ENCODE measurements at regions not wholly inside any gene's neighbourhood (a gene's known extent, or its start where the extent isn't known, plus 50 kb on each side); places are given as distances from the start of the nearest gene placed in this dataset.

GRCh38 chr2:173419506-173419905, 64.8 kb downstream of the CDCA7 start:
- CTCF ChIA-PET, result interaction anchor here (0.8 kb wide), 1 partner anchor 9 kb away, joined by 3 read pairs; no protein-coding TSS in a partner anchor
- DNase-seq (no peak), ATAC-seq (no peak)
- Histone ChIP-seq H3K4me1 (ENCODE audit: control insufficient read depth in 2 of 2, insufficient read depth in 2 of 2, low read length in 2 of 2) (no peaks in the 10 kb centered on the region), H3K36me3 (ENCODE audit: control insufficient read depth in 2 of 3, insufficient read depth in 3 of 3, low read length in 3 of 3) (no peaks in the 10 kb centered on the region), H3K4me3 (ENCODE audit: low read length) (no peak overlapping the region), H3K9me3 (ENCODE audit: control insufficient read depth in 2 of 3, low read length in 3 of 3) (no peaks in the 10 kb centered on the region), H3K27ac (ENCODE audit: low read depth, low read length) (no peak overlapping the region), H3K27me3 (ENCODE audit: control insufficient read depth in 2 of 2, insufficient read depth in 2 of 2, low read length in 2 of 2) (no peaks in the 10 kb centered on the region)
- POLR2A ChIA-PET, result no interaction called here
- Mint-ChIP-seq H3K4me1 (peaks cover 0 to 2% (median 0%) of the 10 kb centered on the region in 7 donors), H3K36me3 (no peaks in the 10 kb centered on the region), H3K4me3 (no peak overlapping the region), H3K9me3 (peaks cover 0 to 1% (median 0%) of the 10 kb centered on the region in 11 donors), H3K27me3 (peaks cover 20 to 38% (median 26%) of the 10 kb centered on the region in 5 donors), H3K27ac (no peak overlapping the region)
- intact Hi-C loops (cut with micrococcal nuclease), result no loop called here

DNA sequence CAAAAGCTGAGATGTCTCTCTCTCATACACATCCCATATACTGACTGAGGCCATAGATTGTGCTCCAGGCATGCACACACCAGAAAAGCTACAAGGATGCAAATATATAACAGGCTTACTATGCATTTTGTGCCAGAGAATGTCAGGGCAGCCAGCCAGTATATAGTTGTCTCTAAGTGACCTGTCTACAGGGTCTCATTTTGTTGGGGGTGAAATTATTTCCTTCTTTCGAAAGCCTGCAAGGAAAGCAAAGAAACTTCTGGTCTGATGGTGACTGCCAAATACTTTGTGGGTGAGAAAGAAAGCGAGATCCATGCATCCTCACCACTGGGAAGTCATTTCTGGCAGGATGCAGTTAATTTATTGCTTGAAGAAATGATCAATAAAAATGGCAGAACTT, 70.2 kb downstream of the CDCA7 start:
- CTCF ChIA-PET, result no interaction called here
- intact Hi-C loops (cut with micrococcal nuclease), result no loop called here
- POLR2A ChIA-PET, result no interaction called here
- H3K36me3 ChIP-seq (ENCODE audit: control insufficient read depth in 2 of 3, insufficient read depth in 3 of 3, low read length in 3 of 3), result no peaks in the 10 kb centered on the region
- H3K4me3 Mint-ChIP-seq, result no peak overlapping the region
- no peak overlapping the region for H3K27ac ChIP-seq (ENCODE audit: low read depth, low read length)
- no peak for ATAC-seq
- H3K27ac Mint-ChIP-seq, result no peak overlapping the region
- H3K27me3 ChIP-seq (ENCODE audit: control insufficient read depth in 2 of 2, insufficient read depth in 2 of 2, low read length in 2 of 2), result no peaks in the 10 kb centered on the region
- H3K9me3 Mint-ChIP-seq, result no peaks in the 10 kb centered on the region
- H3K36me3 Mint-ChIP-seq, result no peaks in the 10 kb centered on the region
- no peak for DNase-seq
- peaks cover 9 to 38% (median 22%) of the 10 kb centered on the region in 5 donors for H3K27me3 Mint-ChIP-seq
- no peaks in the 10 kb centered on the region for H3K9me3 ChIP-seq (ENCODE audit: control insufficient read depth in 2 of 3, low read length in 3 of 3)
- no peak overlapping the region for H3K4me3 ChIP-seq (ENCODE audit: low read length)
- H3K4me1 Mint-ChIP-seq, result peaks cover 0 to 2% (median 0%) of the 10 kb centered on the region in 7 donors
- H3K4me1 ChIP-seq (ENCODE audit: control insufficient read depth in 2 of 2, insufficient read depth in 2 of 2, low read length in 2 of 2), result no peaks in the 10 kb centered on the region

- CTCF ChIA-PET, result interaction anchor here (0.7 to 0.8 kb wide), 2 partner anchors 8 to 877 kb away, joined by 3 read pairs; no protein-coding TSS in a partner anchor
- no peaks in the 10 kb centered on the region for H3K27me3 ChIP-seq (ENCODE audit: control insufficient read depth in 2 of 2, insufficient read depth in 2 of 2, low read length in 2 of 2)
- H3K9me3 ChIP-seq (ENCODE audit: control insufficient read depth in 2 of 3, low read length in 3 of 3), result no peaks in the 10 kb centered on the region
- H3K36me3 Mint-ChIP-seq, result no peaks in the 10 kb centered on the region
- intact Hi-C loops (cut with micrococcal nuclease), result no loop called here
- no peaks in the 10 kb centered on the region for H3K36me3 ChIP-seq (ENCODE audit: control insufficient read depth in 2 of 3, insufficient read depth in 3 of 3, low read length in 3 of 3)
- no peaks in the 10 kb centered on the region for H3K4me1 ChIP-seq (ENCODE audit: control insufficient read depth in 2 of 2, insufficient read depth in 2 of 2, low read length in 2 of 2)
- H3K4me1 Mint-ChIP-seq, result peaks cover 0 to 4% (median 0%) of the 10 kb centered on the region in 7 donors
- H3K9me3 Mint-ChIP-seq, result no peaks in the 10 kb centered on the region
- DNase-seq (no peak), ATAC-seq (no peak)
- peak overlapping the region in 1 of 9 donors; percentile 23 for H3K27ac Mint-ChIP-seq
- no peak overlapping the region for H3K4me3 Mint-ChIP-seq
- no peak overlapping the region for H3K27ac ChIP-seq (ENCODE audit: low read depth, low read length)
- H3K27me3 Mint-ChIP-seq, result peaks cover 5 to 34% (median 11%) of the 10 kb centered on the region in 5 donors
- POLR2A ChIA-PET, result no interaction called here
- no peak overlapping the region for H3K4me3 ChIP-seq (ENCODE audit: low read length)
These were observed 73.4 kb downstream of the CDCA7 start for GRCh38 chr2:173427887-173428668.

DNA sequence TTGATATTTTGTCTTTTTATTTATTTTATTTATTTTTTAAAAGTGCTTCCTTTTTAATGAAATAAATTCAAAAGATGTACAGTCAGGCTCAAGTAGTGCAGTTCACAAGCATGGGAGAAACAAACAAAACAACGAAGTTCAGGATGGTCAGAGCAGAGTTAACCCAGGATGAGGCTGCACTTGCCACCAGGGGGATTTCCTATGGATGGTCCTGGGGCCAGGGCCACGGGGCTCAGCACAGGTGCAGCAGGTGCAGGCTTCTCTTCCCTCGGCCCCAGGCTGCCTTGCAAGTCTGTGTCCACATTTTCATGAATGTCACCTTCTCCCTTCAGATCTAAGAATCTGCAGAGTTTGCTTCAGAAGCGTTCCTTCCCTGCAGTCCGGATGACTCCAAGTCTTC, 76.5 kb downstream of the CDCA7 start:
- no peaks in the 10 kb centered on the region for H3K9me3 ChIP-seq (ENCODE audit: control insufficient read depth in 2 of 3, low read length in 3 of 3)
- H3K4me3 ChIP-seq (ENCODE audit: low read length), result no peak overlapping the region
- no peak overlapping the region for H3K4me3 Mint-ChIP-seq
- H3K27ac Mint-ChIP-seq, result no peak overlapping the region
- no peaks in the 10 kb centered on the region for H3K27me3 ChIP-seq (ENCODE audit: control insufficient read depth in 2 of 2, insufficient read depth in 2 of 2, low read length in 2 of 2)
- DNase-seq (no peak), ATAC-seq (no peak)
- no peaks in the 10 kb centered on the region for H3K36me3 ChIP-seq (ENCODE audit: control insufficient read depth in 2 of 3, insufficient read depth in 3 of 3, low read length in 3 of 3)
- POLR2A ChIA-PET, result no interaction called here
- H3K36me3 Mint-ChIP-seq, result no peaks in the 10 kb centered on the region
- no peak overlapping the region for H3K27ac ChIP-seq (ENCODE audit: low read depth, low read length)
- peaks cover 1 to 12% (median 8%) of the 10 kb centered on the region in 7 donors for H3K4me1 Mint-ChIP-seq
- H3K27me3 Mint-ChIP-seq, result peaks cover 5 to 42% (median 14%) of the 10 kb centered on the region in 5 donors
- intact Hi-C loops (cut with micrococcal nuclease), result no loop called here
- H3K4me1 ChIP-seq (ENCODE audit: control insufficient read depth in 2 of 2, insufficient read depth in 2 of 2, low read length in 2 of 2), result no peaks in the 10 kb centered on the region
- peaks cover 0 to 1% (median 0%) of the 10 kb centered on the region in 11 donors for H3K9me3 Mint-ChIP-seq
- CTCF ChIA-PET, result no interaction called here

DNA sequence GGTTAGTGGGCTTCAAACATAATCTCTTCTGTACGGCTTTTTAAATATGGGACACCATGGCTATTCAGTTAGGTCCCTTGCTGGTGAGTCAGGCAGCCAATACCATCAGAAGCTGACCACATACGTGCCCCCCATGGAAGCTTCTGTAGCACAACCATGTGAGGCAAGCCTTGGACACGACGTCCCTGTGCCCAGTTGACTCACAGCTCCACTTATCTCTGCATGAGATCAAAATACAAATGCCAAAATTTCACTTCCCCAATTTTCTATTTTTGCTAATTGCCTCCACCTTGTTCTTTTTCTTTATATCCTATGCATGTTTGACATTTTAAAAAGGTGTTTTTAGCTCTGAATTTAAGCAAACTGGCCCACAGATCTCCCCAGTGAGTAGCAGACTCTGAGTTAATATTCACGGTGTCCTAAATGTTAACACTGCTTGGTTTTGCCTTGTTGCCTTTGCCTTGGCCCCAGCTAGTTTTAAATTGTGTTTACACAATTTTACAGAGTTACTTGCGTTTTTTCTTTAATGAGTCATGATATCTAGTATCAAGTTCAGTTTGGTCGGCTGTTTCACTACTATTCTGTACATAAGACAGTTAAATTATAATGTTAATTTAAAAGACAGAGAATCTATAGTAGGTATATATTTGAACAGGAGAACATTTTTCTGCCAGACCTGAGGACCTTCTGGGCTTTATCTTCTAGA, 77.5 kb downstream of the CDCA7 start:
- CTCF ChIA-PET, result no interaction called here

GRCh38 chr2:173434762-173435569, 80.3 kb downstream of the CDCA7 start:
- H3K36me3 Mint-ChIP-seq, result no peaks in the 10 kb centered on the region
- DNase-seq, result no peak
- H3K27ac Mint-ChIP-seq, result no peak overlapping the region

More for the DNA sequence above, 77.5 kb downstream of the CDCA7 start:
- Mint-ChIP-seq H3K27me3 (peaks cover 5 to 35% (median 9%) of the 10 kb centered on the region in 5 donors), H3K4me3 (no peak overlapping the region), H3K36me3 (no peaks in the 10 kb centered on the region), H3K9me3 (peaks cover 0 to 1% (median 0%) of the 10 kb centered on the region in 11 donors), H3K27ac (no peak overlapping the region), H3K4me1 (peaks cover 1 to 18% (median 9%) of the 10 kb centered on the region in 7 donors)
- Histone ChIP-seq H3K4me1 (ENCODE audit: control insufficient read depth in 2 of 2, insufficient read depth in 2 of 2, low read length in 2 of 2) (no peaks in the 10 kb centered on the region), H3K36me3 (ENCODE audit: control insufficient read depth in 2 of 3, insufficient read depth in 3 of 3, low read length in 3 of 3) (no peaks in the 10 kb centered on the region), H3K27ac (ENCODE audit: low read depth, low read length) (no peak overlapping the region), H3K9me3 (ENCODE audit: control insufficient read depth in 2 of 3, low read length in 3 of 3) (no peaks in the 10 kb centered on the region), H3K27me3 (ENCODE audit: control insufficient read depth in 2 of 2, insufficient read depth in 2 of 2, low read length in 2 of 2) (no peaks in the 10 kb centered on the region), H3K4me3 (ENCODE audit: low read length) (no peak overlapping the region)
- ATAC-seq, result peak; percentile 32
- DNase-seq, result no peak
- intact Hi-C loops (cut with micrococcal nuclease), result no loop called here
- POLR2A ChIA-PET, result no interaction called here

More at GRCh38 chr2:173434762-173435569, 80.3 kb downstream of the CDCA7 start:
- no peak overlapping the region for H3K27ac ChIP-seq (ENCODE audit: low read depth, low read length)
- CTCF ChIA-PET, result no interaction called here
- Mint-ChIP-seq H3K4me1 (peaks cover 1 to 18% (median 9%) of the 10 kb centered on the region in 7 donors), H3K27me3 (peaks cover 5 to 29% (median 7%) of the 10 kb centered on the region in 5 donors), H3K4me3 (no peak overlapping the region), H3K9me3 (peaks cover 0 to 1% (median 0%) of the 10 kb centered on the region in 11 donors)
- intact Hi-C loops (cut with micrococcal nuclease), result no loop called here
- no peaks in the 10 kb centered on the region for H3K27me3 ChIP-seq (ENCODE audit: control insufficient read depth in 2 of 2, insufficient read depth in 2 of 2, low read length in 2 of 2)
- no peaks in the 10 kb centered on the region for H3K4me1 ChIP-seq (ENCODE audit: control insufficient read depth in 2 of 2, insufficient read depth in 2 of 2, low read length in 2 of 2)
- no peaks in the 10 kb centered on the region for H3K36me3 ChIP-seq (ENCODE audit: control insufficient read depth in 2 of 3, insufficient read depth in 3 of 3, low read length in 3 of 3)
- POLR2A ChIA-PET, result no interaction called here
- no peak overlapping the region for H3K4me3 ChIP-seq (ENCODE audit: low read length)
- no peaks in the 10 kb centered on the region for H3K9me3 ChIP-seq (ENCODE audit: control insufficient read depth in 2 of 3, low read length in 3 of 3)
- ATAC-seq, result no peak

Measured in naive thymus-derived CD4-positive, alpha-beta T cell (primary cell).